H9 (cell line): ENCODE measurements at regions not wholly inside any gene's neighbourhood (a gene's known extent, or its start where the extent isn't known, plus 50 kb on each side); places are given as distances from the start of the nearest gene placed in this dataset.

ENCODE experiments used
- DNase-seq: peaks from one replicate; pipeline ENCODE4 v3.0.0-alpha.2; 2017
- H2AFZ ChIP-seq: one replicate; pipeline ENCODE4 v1.6.1; 2013; ENCODE audit warnings: mild to moderate bottlenecking, low read length, control low read depth, moderate library complexity
- H2AK5ac ChIP-seq: 2 replicates; pipeline ENCODE4 v1.6.1; 2013; ENCODE audit warnings: low read length, control low read depth, mixed read lengths; ENCODE audit not compliant: insufficient read length
- H2BK120ac ChIP-seq: one replicate; pipeline ENCODE4 v1.6.1; 2013; ENCODE audit warnings: low read depth, mild to moderate bottlenecking, low read length, control low read depth, inconsistent platforms; ENCODE audit not compliant: poor library complexity, severe bottlenecking
- H2BK12ac ChIP-seq: 2 replicates; pipeline ENCODE4 v1.6.1; 2013; ENCODE audit warnings: low read length, control low read depth, mixed read lengths, low read depth; ENCODE audit not compliant: insufficient read length
- H2BK15ac ChIP-seq: 2 replicates; pipeline ENCODE4 v1.6.1; 2013; ENCODE audit warnings: low read depth, low read length, control low read depth
- H2BK20ac ChIP-seq: one replicate; pipeline ENCODE4 v1.6.1; 2013; ENCODE audit warnings: low read depth, mild to moderate bottlenecking, low read length, control low read depth, inconsistent platforms; ENCODE audit not compliant: poor library complexity, severe bottlenecking
- H2BK5ac ChIP-seq: 2 replicates; pipeline ENCODE4 v1.6.1; 2013; ENCODE audit warnings: low read length, control low read depth, mixed read lengths; ENCODE audit not compliant: insufficient read length
- H3K14ac ChIP-seq: 2 replicates; pipeline ENCODE4 v1.6.1; 2013; ENCODE audit warnings: low read length, control low read depth; ENCODE audit not compliant: insufficient read depth
- H3K18ac ChIP-seq: 2 replicates; pipeline ENCODE4 v1.6.1; 2013; ENCODE audit warnings: low read depth, mild to moderate bottlenecking, mixed read lengths, low read length, control low read depth; ENCODE audit not compliant: insufficient read length
- H3K23ac ChIP-seq: 2 replicates; pipeline ENCODE4 v1.6.1; 2013; ENCODE audit warnings: low read length, control low read depth, mixed read lengths, low read depth; ENCODE audit not compliant: insufficient read length
- H3K23me2 ChIP-seq: 2 replicates; pipeline ENCODE4 v1.6.1; 2013; ENCODE audit warnings: low read depth, mild to moderate bottlenecking, mixed read lengths, low read length, control low read depth; ENCODE audit not compliant: insufficient read length, poor library complexity, severe bottlenecking
- H3K27ac ChIP-seq: 2 replicates; pipeline ENCODE4 v1.5.1; 2013; ENCODE audit warnings: low read length, control low read depth, mixed read lengths, low read depth; ENCODE audit not compliant: insufficient read length
- H3K27me3 ChIP-seq: 2 replicates; pipeline ENCODE4 v1.6.1; 2013; ENCODE audit warnings: low read length, control low read depth, inconsistent platforms; ENCODE audit not compliant: insufficient read depth
- H3K4ac ChIP-seq: 2 replicates; pipeline ENCODE4 v1.6.1; 2013; ENCODE audit warnings: low read depth, mild to moderate bottlenecking, control low read depth, inconsistent platforms, low read length, moderate library complexity
- H3K4me1 ChIP-seq: 2 replicates; pipeline ENCODE4 v1.6.1; 2013; ENCODE audit warnings: low read length, control low read depth, inconsistent platforms; ENCODE audit not compliant: insufficient read depth
- H3K4me2 ChIP-seq: 2 replicates; pipeline ENCODE4 v1.6.1; 2013; ENCODE audit warnings: low read length, control low read depth, mixed read lengths; ENCODE audit not compliant: insufficient read length, insufficient read depth
- H3K56ac ChIP-seq: 2 replicates; pipeline ENCODE4 v1.6.1; 2013; ENCODE audit warnings: low read depth, mild to moderate bottlenecking, mixed read lengths, low read length, control low read depth; ENCODE audit not compliant: insufficient read length
- H3K79me1 ChIP-seq: 2 replicates; pipeline ENCODE4 v1.6.1; 2013; ENCODE audit warnings: low read depth, mild to moderate bottlenecking, moderate library complexity, low read length, control low read depth, inconsistent platforms; ENCODE audit not compliant: insufficient read depth, poor library complexity, severe bottlenecking
- H3K79me2 ChIP-seq: 2 replicates; pipeline ENCODE4 v1.6.1; 2013; ENCODE audit warnings: low read length, control low read depth, inconsistent platforms; ENCODE audit not compliant: insufficient read depth
- H3K9ac ChIP-seq: 2 replicates; pipeline ENCODE4 v1.6.1; 2013; ENCODE audit warnings: low read length, control low read depth, mixed read lengths; ENCODE audit not compliant: insufficient read length; ENCODE audit errors: extremely low read depth
- H3K9me3 ChIP-seq: one replicate; pipeline ENCODE4 v1.6.1; 2013; ENCODE audit warnings: low read depth, low read length, inconsistent platforms; ENCODE audit not compliant: control insufficient read depth
- H3T11ph ChIP-seq: one replicate; pipeline ENCODE4 v1.6.1; 2013; ENCODE audit warnings: mild to moderate bottlenecking, low read length, control low read depth, inconsistent platforms
- H4K20me1 ChIP-seq: one replicate; pipeline ENCODE4 v1.6.1; 2013; ENCODE audit not compliant: control insufficient read depth, insufficient read length, insufficient read depth
- H4K5ac ChIP-seq: 2 replicates; pipeline ENCODE4 v1.6.1; 2013; ENCODE audit warnings: low read depth, mild to moderate bottlenecking, mixed read lengths, low read length, control low read depth; ENCODE audit not compliant: insufficient read length
- H4K8ac ChIP-seq: replicated peaks from 2 replicates; pipeline ENCODE4 v1.6.1; 2013; ENCODE audit warnings: low read length, control low read depth, mixed read lengths, low read depth; ENCODE audit not compliant: insufficient read length
- H4K91ac ChIP-seq: 2 replicates; pipeline ENCODE4 v1.6.1; 2013; ENCODE audit warnings: low read depth, mild to moderate bottlenecking, moderate library complexity, mixed read lengths, low read length, control low read depth; ENCODE audit not compliant: insufficient read length
- H3K27ac Mint-ChIP-seq, 3 experiments: 2 replicates in 2 of 3; 3 replicates in 1 of 3; pipeline ENCODE4 v1.8.0; 2020 to 2021; ENCODE audit warnings: mixed read lengths in 3 of 3, mild to moderate bottlenecking in 1 of 3, moderate library complexity in 1 of 3
- H3K27me3 Mint-ChIP-seq: 2 replicates; pipeline ENCODE4 v1.8.0; 2021; ENCODE audit warnings: low read depth, mild to moderate bottlenecking, moderate library complexity, mixed read lengths
- H3K36me3 Mint-ChIP-seq, 3 experiments: 2 replicates in 2 of 3; 3 replicates in 1 of 3; pipeline ENCODE4 v1.8.0; 2020 to 2021; ENCODE audit warnings: low read depth in 3 of 3, mixed read lengths in 3 of 3; ENCODE audit not compliant: insufficient read depth in 1 of 3
- H3K4me1 Mint-ChIP-seq, 2 experiments: 2 replicates each; pipeline ENCODE4 v1.8.0; 2020; ENCODE audit warnings: mixed read lengths in 2 of 2
- H3K4me3 Mint-ChIP-seq, 2 experiments: 2 replicates in 1 of 2; 3 replicates in 1 of 2; pipeline ENCODE4 v1.8.0; 2020 to 2021; ENCODE audit warnings: mild to moderate bottlenecking in 2 of 2, mixed read lengths in 2 of 2, moderate library complexity in 1 of 2
- H3K9me3 Mint-ChIP-seq, 2 experiments: 2 replicates in 1 of 2; 3 replicates in 1 of 2; pipeline ENCODE4 v1.8.0; 2020; ENCODE audit warnings: mild to moderate bottlenecking in 2 of 2, mixed read lengths in 2 of 2, moderate library complexity in 1 of 2
- CTCF ChIP-seq: fragments of 200-600 bp; sonication (generic); conservative IDR thresholded peaks from 3 replicates; pipeline ENCODE4 v1.8.0; 2021; ENCODE audit warnings: antibody characterized with exemption, mild to moderate bottlenecking
- WGBS: extraction: QIAGEN DNeasy Blood & Tissue Kit; methylation state at CpG from one replicate; pipeline ENCODE4 v1.1.7; 2013; ENCODE audit warnings: missing lambda C conversion rate, low lambda C conversion rate, mixed read lengths; ENCODE audit not compliant: insufficient read length; ENCODE audit errors: extremely low coverage; 5-methylcytosine and 5-hydroxymethylcytosine counted together

- H3K27ac ChIP-seq = no peak overlapping the region
- H3K4ac ChIP-seq = no peak overlapping the region
- no peak overlapping the region for H4K91ac ChIP-seq
- H3T11ph ChIP-seq = no peak overlapping the region
- no peak overlapping the region for H3K56ac ChIP-seq
- no peak for TF ChIP-seq CTCF
- H2BK120ac ChIP-seq = no peak overlapping the region
- H3K79me2 ChIP-seq = no peaks in the 10 kb centered on the region; the same call in none of the 2 replicates
- no peaks in the 10 kb centered on the region for H3K9me3 ChIP-seq
- H3K27me3 ChIP-seq = no peaks in the 10 kb centered on the region
- no peak for DNase-seq
- no peak overlapping the region for H2BK12ac ChIP-seq
- H3K18ac ChIP-seq = no peak overlapping the region
- no peak overlapping the region for H3K4me2 ChIP-seq
- no peak overlapping the region for H2BK15ac ChIP-seq
- H3K9ac ChIP-seq = no peak overlapping the region
- H3K4me1 ChIP-seq = no peaks in the 10 kb centered on the region
- no peak overlapping the region for H3K4me3 Mint-ChIP-seq
- no peaks in the 10 kb centered on the region for H4K20me1 ChIP-seq
- H3K9me3 Mint-ChIP-seq = no peaks in the 10 kb centered on the region
- no peak overlapping the region for H4K5ac ChIP-seq
- no peak overlapping the region for H2BK20ac ChIP-seq
- H3K23me2 ChIP-seq = no peaks in the 10 kb centered on the region
- no peaks in the 10 kb centered on the region for H3K4me1 Mint-ChIP-seq
- H2BK5ac ChIP-seq = no peak overlapping the region
- H3K14ac ChIP-seq = no peak overlapping the region
- H3K36me3 Mint-ChIP-seq = no peaks in the 10 kb centered on the region
- H2AK5ac ChIP-seq = no peak overlapping the region
- no peaks in the 10 kb centered on the region for H3K27me3 Mint-ChIP-seq
- no peak overlapping the region for H3K23ac ChIP-seq
- no peak overlapping the region for H4K8ac ChIP-seq
- H3K79me1 ChIP-seq = no peaks in the 10 kb centered on the region
- H3K27ac Mint-ChIP-seq = no peak overlapping the region
- H2AFZ ChIP-seq = no peak overlapping the region
- no CpG with 5 or more reads among the region's 1 CpG for WGBS
Measured at GRCh38 chr3:76715426-76715825, 324.5 kb upstream of the ROBO2 start.
